Astrocyte (in vitro differentiated cells and primary cell): ENCODE measurements at regions not wholly inside any gene's neighbourhood (a gene's known extent, or its start where the extent isn't known, plus 50 kb on each side); places are given as distances from the start of the nearest gene placed in this dataset.

ENCODE experiments used
- EZH2 ChIP-seq: IDR thresholded peaks from 2 replicates; pipeline ENCODE4 v1.6.1; 2012; ENCODE audit warnings: mild to moderate bottlenecking, low read length, inconsistent platforms; ENCODE audit not compliant: insufficient read depth
- TF ChIP-seq, protein P1 (sequence below): IDR thresholded peaks from 2 replicates; pipeline ENCODE4 v1.5.1; 2011; ENCODE audit warnings: low read depth, mild to moderate bottlenecking, inconsistent platforms, low read length, moderate library complexity; ENCODE audit not compliant: insufficient read depth

DNA sequence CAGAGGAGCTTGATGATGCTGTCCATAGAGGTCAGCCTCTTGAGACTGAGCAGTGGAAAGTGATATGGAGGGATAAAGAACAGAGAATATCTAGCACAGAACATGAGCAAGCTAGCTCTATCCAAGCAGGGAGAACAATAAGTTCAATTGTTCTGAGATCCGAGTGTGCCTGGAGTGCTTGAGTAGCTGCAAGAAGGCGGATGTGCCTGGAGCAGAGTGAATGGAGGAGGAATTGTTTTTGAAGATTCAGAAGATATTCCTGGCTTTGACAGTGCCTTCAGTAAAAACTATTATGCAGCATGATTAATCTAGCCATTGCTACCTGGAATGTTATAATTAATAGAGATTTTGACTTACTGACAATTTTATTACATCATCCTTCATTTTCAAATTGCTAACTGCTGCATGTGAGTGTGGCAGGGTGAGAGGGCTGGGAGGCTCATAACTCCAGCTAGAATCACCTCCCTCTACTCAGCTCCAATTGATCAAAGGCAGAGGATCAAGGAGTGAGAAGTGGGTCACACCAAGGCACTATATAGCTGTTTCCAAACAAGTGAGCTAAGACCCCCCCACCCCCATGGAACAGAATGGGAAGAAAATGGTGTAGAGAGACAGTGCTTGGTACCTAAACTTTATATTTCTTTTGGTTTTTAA is 302.8 kb downstream of the ADRA2A start:
- TF ChIP-seq, protein P1, sequence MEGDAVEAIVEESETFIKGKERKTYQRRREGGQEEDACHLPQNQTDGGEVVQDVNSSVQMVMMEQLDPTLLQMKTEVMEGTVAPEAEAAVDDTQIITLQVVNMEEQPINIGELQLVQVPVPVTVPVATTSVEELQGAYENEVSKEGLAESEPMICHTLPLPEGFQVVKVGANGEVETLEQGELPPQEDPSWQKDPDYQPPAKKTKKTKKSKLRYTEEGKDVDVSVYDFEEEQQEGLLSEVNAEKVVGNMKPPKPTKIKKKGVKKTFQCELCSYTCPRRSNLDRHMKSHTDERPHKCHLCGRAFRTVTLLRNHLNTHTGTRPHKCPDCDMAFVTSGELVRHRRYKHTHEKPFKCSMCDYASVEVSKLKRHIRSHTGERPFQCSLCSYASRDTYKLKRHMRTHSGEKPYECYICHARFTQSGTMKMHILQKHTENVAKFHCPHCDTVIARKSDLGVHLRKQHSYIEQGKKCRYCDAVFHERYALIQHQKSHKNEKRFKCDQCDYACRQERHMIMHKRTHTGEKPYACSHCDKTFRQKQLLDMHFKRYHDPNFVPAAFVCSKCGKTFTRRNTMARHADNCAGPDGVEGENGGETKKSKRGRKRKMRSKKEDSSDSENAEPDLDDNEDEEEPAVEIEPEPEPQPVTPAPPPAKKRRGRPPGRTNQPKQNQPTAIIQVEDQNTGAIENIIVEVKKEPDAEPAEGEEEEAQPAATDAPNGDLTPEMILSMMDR: no peak
- TF ChIP-seq EZH2: no peak
